ENCODE measurements at regions not wholly inside any gene's neighbourhood (a gene's known extent, or its start where the extent isn't known, plus 50 kb on each side); places are given as distances from the start of the nearest gene placed in this dataset.

- no peak overlapping the region for H3K4me3 ChIP-seq (ENCODE audit: low read depth, low read length)
These were observed 413.9 kb downstream of the COG6 start for GRCh38 chr13:40069173-40070044.

GRCh38 chr13:40070357-40070756 lies 414.9 kb downstream of the COG6 start:
- no peak overlapping the region for H3K4me3 ChIP-seq (ENCODE audit: low read depth, low read length)

- H3K4me3 ChIP-seq (ENCODE audit: low read depth, low read length): no peak overlapping the region
These were observed 417.2 kb downstream of the COG6 start for GRCh38 chr13:40072663-40073120.

GRCh38 chr13:40074338-40074737 lies 418.9 kb downstream of the COG6 start:
- H3K4me3 ChIP-seq (ENCODE audit: low read depth, low read length): no peak overlapping the region

GRCh38 chr13:40075281-40075680 lies 419.8 kb downstream of the COG6 start:
- no peak overlapping the region for H3K4me3 ChIP-seq (ENCODE audit: low read depth, low read length)

- no peak overlapping the region for H3K4me3 ChIP-seq (ENCODE audit: low read depth, low read length)
These were observed 421.4 kb downstream of the COG6 start for GRCh38 chr13:40076765-40077362.

- H3K4me3 ChIP-seq (ENCODE audit: low read depth, low read length): no peak overlapping the region
These were observed 422.1 kb downstream of the COG6 start for GRCh38 chr13:40077396-40078027.

GRCh38 chr13:40079721-40080120 lies 424.3 kb downstream of the COG6 start:
- H3K4me3 ChIP-seq (ENCODE audit: low read depth, low read length): no peak overlapping the region

GRCh38 chr13:40080676-40081075 lies 425.2 kb downstream of the COG6 start:
- no peak overlapping the region for H3K4me3 ChIP-seq (ENCODE audit: low read depth, low read length)

GRCh38 chr13:40082639-40083038 lies 427.2 kb downstream of the COG6 start:
- H3K4me3 ChIP-seq (ENCODE audit: low read depth, low read length): no peak overlapping the region

GRCh38 chr13:40083841-40084240 lies 428.4 kb downstream of the COG6 start:
- no peak overlapping the region for H3K4me3 ChIP-seq (ENCODE audit: low read depth, low read length)

- H3K4me3 ChIP-seq (ENCODE audit: low read depth, low read length): no peak overlapping the region
These were observed 429.5 kb downstream of the COG6 start for GRCh38 chr13:40084934-40085333.

GRCh38 chr13:40087091-40088002 lies 431.9 kb downstream of the COG6 start:
- H3K4me3 ChIP-seq (ENCODE audit: low read depth, low read length): no peak overlapping the region

- no peak overlapping the region for H3K4me3 ChIP-seq (ENCODE audit: low read depth, low read length)
These were observed 438.6 kb downstream of the COG6 start for GRCh38 chr13:40094056-40094455.

GRCh38 chr13:40095695-40096356 lies 440.4 kb downstream of the COG6 start:
- no peak overlapping the region for H3K4me3 ChIP-seq (ENCODE audit: low read depth, low read length)

GRCh38 chr13:40096357-40096901 lies 441.0 kb downstream of the COG6 start:
- no peak overlapping the region for H3K4me3 ChIP-seq (ENCODE audit: low read depth, low read length)

- H3K4me3 ChIP-seq (ENCODE audit: low read depth, low read length): no peak overlapping the region
These were observed 442.8 kb downstream of the COG6 start for GRCh38 chr13:40098246-40098645.

GRCh38 chr13:40101708-40102359 lies 446.4 kb downstream of the COG6 start:
- no peak overlapping the region for H3K4me3 ChIP-seq (ENCODE audit: low read depth, low read length)

- H3K4me3 ChIP-seq (ENCODE audit: low read depth, low read length): no peak overlapping the region
These were observed 446.9 kb downstream of the COG6 start for GRCh38 chr13:40102360-40102727.

- no peak overlapping the region for H3K4me3 ChIP-seq (ENCODE audit: low read depth, low read length)
These were observed 447.4 kb downstream of the COG6 start for GRCh38 chr13:40102854-40103253.

Measured in iPS-11a (cell line).